ENCODE measurements at regions not wholly inside any gene's neighbourhood (a gene's known extent, or its start where the extent isn't known, plus 50 kb on each side); places are given as distances from the start of the nearest gene placed in this dataset.

DNA sequence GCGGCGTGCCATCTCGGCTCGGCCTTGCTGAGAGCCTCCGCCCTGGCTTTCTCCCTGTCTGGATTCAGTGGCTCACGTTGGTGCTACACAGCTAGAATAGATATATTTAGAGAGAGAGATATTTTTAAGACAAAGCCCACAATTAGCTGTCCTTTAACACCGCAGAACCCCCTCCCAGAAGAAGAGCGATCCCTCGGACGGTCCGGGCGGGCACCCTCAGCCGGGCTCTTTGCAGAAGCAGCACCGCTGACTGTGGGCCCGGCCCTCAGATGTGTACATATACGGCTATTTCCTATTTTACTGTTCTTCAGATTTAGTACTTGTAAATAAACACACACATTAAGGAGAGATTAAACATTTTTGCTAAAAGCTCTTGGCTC is 54.1 kb downstream of the PLXNA1 start:
- TF ChIP-seq, protein P1, sequence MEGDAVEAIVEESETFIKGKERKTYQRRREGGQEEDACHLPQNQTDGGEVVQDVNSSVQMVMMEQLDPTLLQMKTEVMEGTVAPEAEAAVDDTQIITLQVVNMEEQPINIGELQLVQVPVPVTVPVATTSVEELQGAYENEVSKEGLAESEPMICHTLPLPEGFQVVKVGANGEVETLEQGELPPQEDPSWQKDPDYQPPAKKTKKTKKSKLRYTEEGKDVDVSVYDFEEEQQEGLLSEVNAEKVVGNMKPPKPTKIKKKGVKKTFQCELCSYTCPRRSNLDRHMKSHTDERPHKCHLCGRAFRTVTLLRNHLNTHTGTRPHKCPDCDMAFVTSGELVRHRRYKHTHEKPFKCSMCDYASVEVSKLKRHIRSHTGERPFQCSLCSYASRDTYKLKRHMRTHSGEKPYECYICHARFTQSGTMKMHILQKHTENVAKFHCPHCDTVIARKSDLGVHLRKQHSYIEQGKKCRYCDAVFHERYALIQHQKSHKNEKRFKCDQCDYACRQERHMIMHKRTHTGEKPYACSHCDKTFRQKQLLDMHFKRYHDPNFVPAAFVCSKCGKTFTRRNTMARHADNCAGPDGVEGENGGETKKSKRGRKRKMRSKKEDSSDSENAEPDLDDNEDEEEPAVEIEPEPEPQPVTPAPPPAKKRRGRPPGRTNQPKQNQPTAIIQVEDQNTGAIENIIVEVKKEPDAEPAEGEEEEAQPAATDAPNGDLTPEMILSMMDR (IDR thresholded peaks at IDR 0.05) = no peak
- no peak for TF ChIP-seq POLR2A (IDR thresholded peaks at IDR 0.05)

Data from body of pancreas (tissue), 4 donors.